HEK293 (cell line): ENCODE measurements at regions not wholly inside any gene's neighbourhood (a gene's known extent, or its start where the extent isn't known, plus 50 kb on each side); places are given as distances from the start of the nearest gene placed in this dataset.

Experiments used
- CTCF ChIA-PET: fragments of 350-600 bp; formaldehyde crosslinking; extraction: SDS; loops from one replicate; lab custom pipeline; 2021; ENCODE audit warnings: antibody characterized with exemption; lab: Yijun Ruan, JAX
- POLR2A ChIA-PET: fragments of 300-600 bp; formaldehyde crosslinking; extraction: SDS; loops from one replicate; lab custom pipeline; 2020; ENCODE audit warnings: antibody characterized with exemption, inconsistent platforms; lab: Yijun Ruan, JAX
- H3K27ac ChIP-seq: fragments of 200-500 bp; sonication (Bioruptor generic); 2 replicates; pipeline ENCODE4 v1.5.1; 2014; ENCODE audit warnings: low read depth, low read length, control low read depth, inconsistent platforms; ENCODE audit errors: extremely low read depth
- H3K36me3 ChIP-seq, 2 experiments: fragments of 200-500 bp in 1 of 2; sonication (Bioruptor generic) in 1 of 2; 1 replicate in 1 of 2; 2 replicates in 1 of 2; pipeline ENCODE4 v1.5.1; 2014 to 2017; ENCODE audit warnings: inconsistent platforms in 2 of 2, low read length in 2 of 2; ENCODE audit not compliant: control insufficient read depth in 2 of 2, insufficient read depth in 1 of 2
- H3K4me1 ChIP-seq: fragments of 200-500 bp; sonication (Bioruptor generic); 2 replicates; pipeline ENCODE4 v1.5.1; 2014; ENCODE audit warnings: mild to moderate bottlenecking, low read length, inconsistent platforms; ENCODE audit not compliant: control insufficient read depth, insufficient read depth
- H3K4me3 ChIP-seq: 2 replicates; pipeline ENCODE4 v1.5.1; 2011; ENCODE audit warnings: low read depth, mild to moderate bottlenecking, control low read depth, low read length, moderate library complexity
- H3K9me3 ChIP-seq: fragments of 200-500 bp; sonication (Bioruptor generic); 2 replicates; pipeline ENCODE4 v1.5.1; 2014; ENCODE audit warnings: low read depth, low read length, inconsistent platforms; ENCODE audit not compliant: control insufficient read depth, insufficient read depth
- ZBTB10 ChIP-seq: fragments of 450-650 bp; formaldehyde crosslinking; IDR thresholded peaks from 2 replicates; pipeline ENCODE4 v1.5.1; 2016; ENCODE audit warnings: missing biosample characterization, missing genetic modification characterization
- ZBTB7A ChIP-seq: fragments of 450-650 bp; formaldehyde crosslinking; IDR thresholded peaks from 2 replicates; pipeline ENCODE4 v1.5.1; 2016; ENCODE audit warnings: low read depth, missing biosample characterization, missing genetic modification characterization
- ZNF112 ChIP-seq: fragments of 450-650 bp; formaldehyde crosslinking; IDR thresholded peaks from 2 replicates; pipeline ENCODE4 v1.5.0; 2017; ENCODE audit warnings: missing biosample characterization, missing genetic modification characterization
- ZNF138 ChIP-seq: fragments of 450-650 bp; formaldehyde crosslinking; IDR thresholded peaks from 2 replicates; pipeline ENCODE4 v1.5.1; 2016; ENCODE audit warnings: missing biosample characterization, missing genetic modification characterization, borderline replicate concordance
- ZNF19 ChIP-seq: fragments of 450-650 bp; formaldehyde crosslinking; IDR thresholded peaks from 2 replicates; pipeline ENCODE4; 2016; ENCODE audit warnings: missing biosample characterization, missing genetic modification characterization, low read depth
- ZNF23 ChIP-seq: fragments of 450-650 bp; formaldehyde crosslinking; IDR thresholded peaks from 2 replicates; pipeline ENCODE4 v1.5.1; 2016; ENCODE audit warnings: missing biosample characterization, missing genetic modification characterization, borderline replicate concordance
- ZNF26 ChIP-seq: fragments of 450-650 bp; formaldehyde crosslinking; IDR thresholded peaks from 2 replicates; pipeline ENCODE4 v1.5.1; 2016; ENCODE audit warnings: missing biosample characterization, missing genetic modification characterization
- ZNF274 ChIP-seq, 2 experiments: fragments of 200-500 bp in 1 of 2; fragments of 450-650 bp in 1 of 2; sonication (Bioruptor generic) in 1 of 2; formaldehyde crosslinking in 1 of 2; IDR thresholded peaks; 2 replicates each; pipeline versions ENCODE4 v1.5.1 to v1.6.1; 2014 to 2016; ENCODE audit warnings: borderline replicate concordance in 1 of 2, inconsistent platforms in 1 of 2, low read length in 1 of 2, missing biosample characterization in 1 of 2, missing genetic modification characterization in 1 of 2
- ZNF350 ChIP-seq: fragments of 450-650 bp; formaldehyde crosslinking; IDR thresholded peaks from 2 replicates; pipeline ENCODE4 v1.5.0; 2017; ENCODE audit warnings: missing biosample characterization, mild to moderate bottlenecking, missing genetic modification characterization
- ZNF473 ChIP-seq: fragments of 450-650 bp; formaldehyde crosslinking; IDR thresholded peaks from 2 replicates; pipeline ENCODE4 v1.5.1; 2017; ENCODE audit warnings: missing biosample characterization, missing genetic modification characterization
- ZNF510 ChIP-seq: fragments of 450-650 bp; formaldehyde crosslinking; IDR thresholded peaks from 2 replicates; pipeline ENCODE4 v1.5.1; 2018; ENCODE audit warnings: mild to moderate bottlenecking, missing genetic modification characterization, missing biosample characterization; ENCODE audit not compliant: insufficient replicate concordance
- ZNF513 ChIP-seq: fragments of 450-650 bp; IDR thresholded peaks from 2 replicates; pipeline ENCODE4 v1.5.1; 2018; ENCODE audit warnings: missing biosample characterization, missing genetic modification characterization
- ZNF514 ChIP-seq: fragments of 450-650 bp; formaldehyde crosslinking; IDR thresholded peaks from 2 replicates; pipeline ENCODE4 v1.5.1; 2016; ENCODE audit warnings: missing biosample characterization, missing genetic modification characterization
- ZNF558 ChIP-seq: fragments of 450-650 bp; formaldehyde crosslinking; IDR thresholded peaks from 2 replicates; pipeline ENCODE4 v1.5.1; 2016; ENCODE audit warnings: missing biosample characterization, missing genetic modification characterization
- ZNF571 ChIP-seq: fragments of 450-650 bp; formaldehyde crosslinking; IDR thresholded peaks from 2 replicates; pipeline ENCODE4 v1.5.0; 2017; ENCODE audit warnings: missing biosample characterization, missing genetic modification characterization
- ZNF624 ChIP-seq: fragments of 450-650 bp; formaldehyde crosslinking; IDR thresholded peaks from 2 replicates; pipeline ENCODE4 v1.5.1; 2017; ENCODE audit warnings: missing biosample characterization, missing genetic modification characterization
- ZNF660 ChIP-seq: fragments of 450-650 bp; IDR thresholded peaks from 2 replicates; pipeline ENCODE4 v1.5.1; 2018; ENCODE audit warnings: missing biosample characterization, mild to moderate bottlenecking, missing genetic modification characterization
- ZNF776 ChIP-seq: fragments of 450-650 bp; formaldehyde crosslinking; IDR thresholded peaks from 2 replicates; pipeline ENCODE4 v1.5.0; 2017; ENCODE audit warnings: missing biosample characterization, missing genetic modification characterization, borderline replicate concordance
- TF ChIP-seq, protein P1 (sequence below): fragments of 450-650 bp; formaldehyde crosslinking; IDR thresholded peaks from 2 replicates; pipeline ENCODE4 v1.5.1; 2017; ENCODE audit warnings: missing biosample characterization, missing genetic modification characterization

GRCh38 chr13:110798081-110798994 lies 84.8 kb downstream of the ING1 start:
- Histone ChIP-seq H3K4me3 (no peak overlapping the region), H3K4me1 (no peaks in the 10 kb centered on the region), H3K27ac (no peak overlapping the region), H3K36me3 (no peaks in the 10 kb centered on the region), H3K9me3 (no peaks in the 10 kb centered on the region)
- CTCF ChIA-PET = interaction anchor here (0.7 kb wide), 1 partner anchor 204 kb away, joined by 3 read pairs; no protein-coding TSS in a partner anchor
- no peak for TF ChIP-seq ZNF558 (tag by site-specific recombination)
- no peak for TF ChIP-seq ZNF473
- TF ChIP-seq, protein P1, sequence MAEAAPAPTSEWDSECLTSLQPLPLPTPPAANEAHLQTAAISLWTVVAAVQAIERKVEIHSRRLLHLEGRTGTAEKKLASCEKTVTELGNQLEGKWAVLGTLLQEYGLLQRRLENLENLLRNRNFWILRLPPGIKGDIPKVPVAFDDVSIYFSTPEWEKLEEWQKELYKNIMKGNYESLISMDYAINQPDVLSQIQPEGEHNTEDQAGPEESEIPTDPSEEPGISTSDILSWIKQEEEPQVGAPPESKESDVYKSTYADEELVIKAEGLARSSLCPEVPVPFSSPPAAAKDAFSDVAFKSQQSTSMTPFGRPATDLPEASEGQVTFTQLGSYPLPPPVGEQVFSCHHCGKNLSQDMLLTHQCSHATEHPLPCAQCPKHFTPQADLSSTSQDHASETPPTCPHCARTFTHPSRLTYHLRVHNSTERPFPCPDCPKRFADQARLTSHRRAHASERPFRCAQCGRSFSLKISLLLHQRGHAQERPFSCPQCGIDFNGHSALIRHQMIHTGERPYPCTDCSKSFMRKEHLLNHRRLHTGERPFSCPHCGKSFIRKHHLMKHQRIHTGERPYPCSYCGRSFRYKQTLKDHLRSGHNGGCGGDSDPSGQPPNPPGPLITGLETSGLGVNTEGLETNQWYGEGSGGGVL = no peak
- no peak for TF ChIP-seq ZNF23
- no peak for TF ChIP-seq ZNF660 (tag by site-specific recombination)
- no peak for TF ChIP-seq ZBTB10 (tag by site-specific recombination)
- POLR2A ChIA-PET = no interaction called here

DNA sequence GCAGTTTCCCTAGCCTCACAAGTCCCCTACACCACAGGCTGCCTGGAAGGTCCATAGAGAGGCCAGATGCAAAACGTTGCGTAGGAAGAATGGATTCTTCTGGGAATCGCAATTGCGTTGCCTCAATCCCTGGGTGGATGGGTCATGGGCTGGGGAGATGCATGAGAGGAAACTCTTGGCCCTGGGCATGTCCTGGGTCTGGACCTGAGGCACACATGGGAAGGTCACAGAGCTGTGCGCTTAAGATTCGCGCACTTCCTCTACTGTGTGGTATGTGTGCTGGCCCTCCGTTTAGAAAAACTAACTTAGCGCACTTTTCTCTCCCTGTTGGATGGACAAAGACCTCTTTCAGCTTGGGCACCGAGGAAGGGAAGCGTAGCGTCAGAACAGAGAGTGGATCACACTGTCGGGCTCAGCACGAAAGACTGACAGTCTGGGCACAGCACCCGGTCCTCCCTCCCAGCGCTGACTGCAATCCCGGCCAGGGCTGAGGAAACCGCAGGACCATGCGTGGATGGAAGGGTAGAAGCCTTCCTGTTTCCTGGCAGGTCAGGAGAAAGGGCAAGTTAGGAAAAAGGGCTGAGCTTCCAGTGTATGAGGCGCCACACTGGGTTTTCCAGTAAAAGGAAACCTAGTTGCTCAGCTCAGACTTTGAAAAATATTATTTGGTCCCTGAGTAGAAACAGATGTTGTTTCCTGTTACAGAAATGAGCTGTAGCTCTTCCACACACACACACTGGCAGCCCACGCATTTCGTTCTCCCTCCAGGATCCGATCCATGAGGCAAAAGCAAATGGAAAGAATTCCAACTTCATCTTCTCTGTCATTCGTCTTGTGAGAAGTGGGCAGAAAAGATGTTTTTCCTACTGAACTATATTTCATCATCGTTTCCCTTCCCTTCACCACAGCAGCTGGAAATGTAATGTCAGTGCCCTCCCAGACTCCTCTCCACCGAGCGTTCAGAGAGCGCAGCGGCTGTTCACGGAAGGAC lies 86.0 kb downstream of the ING1 start:
- CTCF ChIA-PET = no interaction called here
- no peaks in the 10 kb centered on the region for H3K36me3 ChIP-seq
- H3K4me1 ChIP-seq = no peaks in the 10 kb centered on the region
- no peak for TF ChIP-seq ZNF112 (tag by site-specific recombination)
- no peak for TF ChIP-seq ZNF19
- no peak for TF ChIP-seq ZNF138 (tag by site-specific recombination)
- no peak for TF ChIP-seq ZBTB7A
- TF ChIP-seq ZNF624 = no peak
- no peak for TF ChIP-seq ZNF26 (tag by site-specific recombination)
- no peak for TF ChIP-seq ZNF513 (tag by site-specific recombination)
- TF ChIP-seq ZNF510 (tag by site-specific recombination) = no peak
- TF ChIP-seq ZNF514 (tag by site-specific recombination) = no peak
- no peak for TF ChIP-seq ZNF776
- no peak for TF ChIP-seq ZNF571 (tag by site-specific recombination)
- TF ChIP-seq ZNF274 (IDR thresholded peaks at IDR 0.05; ENCODE audit: low read length) = no peak
- TF ChIP-seq ZNF274 (tag by site-specific recombination; IDR thresholded peaks at IDR 0.05; ENCODE audit: borderline replicate concordance) = no peak
- no peak for TF ChIP-seq ZNF350 (tag by site-specific recombination)
- TF ChIP-seq, all 188 proteins: peak for 0
- POLR2A ChIA-PET = no interaction called here
- H3K27ac ChIP-seq = no peak overlapping the region
- H3K9me3 ChIP-seq = no peaks in the 10 kb centered on the region
- no peak overlapping the region for H3K4me3 ChIP-seq
